T-helper 17 cell (primary cell): ENCODE measurements at regions not wholly inside any gene's neighbourhood (a gene's known extent, or its start where the extent isn't known, plus 50 kb on each side); places are given as distances from the start of the nearest gene placed in this dataset.

Experiments
- ATAC-seq: fragments of 150-1000 bp; cut with Tn5 transposase; 2 replicates; pipeline ENCODE4 v1.10.0; 2021; ENCODE audit warnings: mild to moderate bottlenecking, moderate library complexity
- DNase-seq, 3 donors: peaks; one replicate each; pipeline versions ENCODE4 v3.0.0 to v3.0.0-alpha.2; 2020 to 2021
- H3K9me3 ChIP-seq: one replicate; pipeline ENCODE4 v1.7.0; 2013; ENCODE audit warnings: low read length, mild to moderate bottlenecking; ENCODE audit not compliant: control insufficient read depth, poor library complexity, severe bottlenecking
- H3K27ac Mint-ChIP-seq: one replicate; pipeline ENCODE4 v1.8.0; 2022; ENCODE audit warnings: mild to moderate bottlenecking, moderate library complexity, mixed read lengths
- H3K27me3 Mint-ChIP-seq: one replicate; pipeline ENCODE4 v1.8.0; 2022; ENCODE audit warnings: mixed read lengths
- H3K36me3 Mint-ChIP-seq: one replicate; pipeline ENCODE4 v1.8.0; 2022; ENCODE audit warnings: low read depth, mixed read lengths
- H3K4me1 Mint-ChIP-seq: one replicate; pipeline ENCODE4 v1.8.0; 2022; ENCODE audit warnings: mild to moderate bottlenecking, mixed read lengths
- H3K4me3 Mint-ChIP-seq: one replicate; pipeline ENCODE4 v1.8.0; 2022; ENCODE audit warnings: mild to moderate bottlenecking, moderate library complexity, mixed read lengths

GRCh38 chr9:99375481-99375880, 153.4 kb downstream of the SEC61B start:
- Mint-ChIP-seq H3K27me3 (peaks cover 46% of the 10 kb centered on the region), H3K27ac (no peak overlapping the region), H3K4me3 (no peak overlapping the region), H3K36me3 (no peaks in the 10 kb centered on the region), H3K4me1 (no peaks in the 10 kb centered on the region)
- H3K9me3 ChIP-seq = no peaks in the 10 kb centered on the region
- ATAC-seq (no peak), DNase-seq (no peak)

GRCh38 chr9:99377790-99378775, 156.0 kb downstream of the SEC61B start:
- H3K4me3 Mint-ChIP-seq = no peak overlapping the region
- H3K27ac Mint-ChIP-seq = no peak overlapping the region
- no peak for ATAC-seq
- no peaks in the 10 kb centered on the region for H3K36me3 Mint-ChIP-seq
- H3K27me3 Mint-ChIP-seq = peaks cover 59% of the 10 kb centered on the region
- no peaks in the 10 kb centered on the region for H3K4me1 Mint-ChIP-seq
- no peak for DNase-seq
- H3K9me3 ChIP-seq = no peaks in the 10 kb centered on the region

GRCh38 chr9:99383536-99383935, 161.5 kb downstream of the SEC61B start:
- Mint-ChIP-seq H3K36me3 (no peaks in the 10 kb centered on the region), H3K27ac (no peak overlapping the region), H3K4me1 (no peaks in the 10 kb centered on the region), H3K27me3 (peaks cover 55% of the 10 kb centered on the region), H3K4me3 (no peak overlapping the region)
- H3K9me3 ChIP-seq = no peaks in the 10 kb centered on the region
- ATAC-seq (no peak), DNase-seq (no peak)

- Mint-ChIP-seq H3K36me3 (no peaks in the 10 kb centered on the region), H3K27me3 (peaks cover 45% of the 10 kb centered on the region), H3K4me1 (no peaks in the 10 kb centered on the region), H3K27ac (no peak overlapping the region), H3K4me3 (no peak overlapping the region)
- ATAC-seq (no peak), DNase-seq (no peak)
- H3K9me3 ChIP-seq = no peaks in the 10 kb centered on the region
Observed at GRCh38 chr9:99385215-99385614, 163.1 kb downstream of the SEC61B start.

GRCh38 chr9:99385814-99386279, 163.8 kb downstream of the SEC61B start:
- Mint-ChIP-seq H3K4me1 (no peaks in the 10 kb centered on the region), H3K36me3 (no peaks in the 10 kb centered on the region), H3K4me3 (no peak overlapping the region), H3K27me3 (peaks cover 38% of the 10 kb centered on the region), H3K27ac (no peak overlapping the region)
- DNase-seq (no peak), ATAC-seq (no peak)
- H3K9me3 ChIP-seq = no peaks in the 10 kb centered on the region

- no peak overlapping the region for H3K4me3 Mint-ChIP-seq
- H3K4me1 Mint-ChIP-seq = no peaks in the 10 kb centered on the region
- no peaks in the 10 kb centered on the region for H3K36me3 Mint-ChIP-seq
- DNase-seq (no peak), ATAC-seq (no peak)
- H3K27ac Mint-ChIP-seq = no peak overlapping the region
- H3K27me3 Mint-ChIP-seq = peaks cover 22% of the 10 kb centered on the region
- no peaks in the 10 kb centered on the region for H3K9me3 ChIP-seq
Observed at GRCh38 chr9:99387431-99387830, 165.3 kb downstream of the SEC61B start.

GRCh38 chr9:99389087-99390033, 167.3 kb downstream of the SEC61B start:
- H3K27ac Mint-ChIP-seq = no peak overlapping the region
- H3K27me3 Mint-ChIP-seq = peaks cover 6% of the 10 kb centered on the region
- no peak overlapping the region for H3K4me3 Mint-ChIP-seq
- no peaks in the 10 kb centered on the region for H3K4me1 Mint-ChIP-seq
- no peaks in the 10 kb centered on the region for H3K36me3 Mint-ChIP-seq
- no peaks in the 10 kb centered on the region for H3K9me3 ChIP-seq
- ATAC-seq (no peak), DNase-seq (no peak)

GRCh38 chr9:99391937-99392594, 170.0 kb downstream of the SEC61B start:
- no peak overlapping the region for H3K4me3 Mint-ChIP-seq
- ATAC-seq = no peak
- no peaks in the 10 kb centered on the region for H3K27me3 Mint-ChIP-seq
- H3K27ac Mint-ChIP-seq = no peak overlapping the region
- H3K9me3 ChIP-seq = no peaks in the 10 kb centered on the region
- no peak for DNase-seq
- no peaks in the 10 kb centered on the region for H3K36me3 Mint-ChIP-seq
- H3K4me1 Mint-ChIP-seq = no peaks in the 10 kb centered on the region

- Mint-ChIP-seq H3K4me3 (no peak overlapping the region), H3K27me3 (no peaks in the 10 kb centered on the region), H3K4me1 (no peaks in the 10 kb centered on the region), H3K27ac (no peak overlapping the region), H3K36me3 (no peaks in the 10 kb centered on the region)
- no peaks in the 10 kb centered on the region for H3K9me3 ChIP-seq
- DNase-seq (no peak), ATAC-seq (no peak)
Observed at GRCh38 chr9:99392986-99393385, 170.9 kb downstream of the SEC61B start.

GRCh38 chr9:99393993-99394392, 171.9 kb downstream of the SEC61B start:
- DNase-seq (no peak), ATAC-seq (no peak)
- Mint-ChIP-seq H3K4me3 (no peak overlapping the region), H3K27me3 (no peaks in the 10 kb centered on the region), H3K36me3 (no peaks in the 10 kb centered on the region), H3K4me1 (no peaks in the 10 kb centered on the region), H3K27ac (no peak overlapping the region)
- no peaks in the 10 kb centered on the region for H3K9me3 ChIP-seq

GRCh38 chr9:99398241-99398640, 176.2 kb downstream of the SEC61B start:
- DNase-seq = no peak
- H3K4me3 Mint-ChIP-seq = no peak overlapping the region
- H3K36me3 Mint-ChIP-seq = no peaks in the 10 kb centered on the region
- no peak for ATAC-seq
- peaks cover 25% of the 10 kb centered on the region for H3K27me3 Mint-ChIP-seq
- H3K4me1 Mint-ChIP-seq = no peaks in the 10 kb centered on the region
- no peaks in the 10 kb centered on the region for H3K9me3 ChIP-seq
- no peak overlapping the region for H3K27ac Mint-ChIP-seq

- no peak overlapping the region for H3K4me3 Mint-ChIP-seq
- no peaks in the 10 kb centered on the region for H3K4me1 Mint-ChIP-seq
- peaks cover 28% of the 10 kb centered on the region for H3K27me3 Mint-ChIP-seq
- ATAC-seq = no peak
- H3K36me3 Mint-ChIP-seq = no peaks in the 10 kb centered on the region
- no peak for DNase-seq
- no peaks in the 10 kb centered on the region for H3K9me3 ChIP-seq
- no peak overlapping the region for H3K27ac Mint-ChIP-seq
Observed at GRCh38 chr9:99399474-99399873, 177.4 kb downstream of the SEC61B start.
